ENCODE measurements at regions not wholly inside any gene's neighbourhood (a gene's known extent, or its start where the extent isn't known, plus 50 kb on each side); places are given as distances from the start of the nearest gene placed in this dataset.

GRCh38 chr2:425243-425642, 137.4 kb upstream of the ALKAL2 start:
- TF ChIP-seq, protein P1, sequence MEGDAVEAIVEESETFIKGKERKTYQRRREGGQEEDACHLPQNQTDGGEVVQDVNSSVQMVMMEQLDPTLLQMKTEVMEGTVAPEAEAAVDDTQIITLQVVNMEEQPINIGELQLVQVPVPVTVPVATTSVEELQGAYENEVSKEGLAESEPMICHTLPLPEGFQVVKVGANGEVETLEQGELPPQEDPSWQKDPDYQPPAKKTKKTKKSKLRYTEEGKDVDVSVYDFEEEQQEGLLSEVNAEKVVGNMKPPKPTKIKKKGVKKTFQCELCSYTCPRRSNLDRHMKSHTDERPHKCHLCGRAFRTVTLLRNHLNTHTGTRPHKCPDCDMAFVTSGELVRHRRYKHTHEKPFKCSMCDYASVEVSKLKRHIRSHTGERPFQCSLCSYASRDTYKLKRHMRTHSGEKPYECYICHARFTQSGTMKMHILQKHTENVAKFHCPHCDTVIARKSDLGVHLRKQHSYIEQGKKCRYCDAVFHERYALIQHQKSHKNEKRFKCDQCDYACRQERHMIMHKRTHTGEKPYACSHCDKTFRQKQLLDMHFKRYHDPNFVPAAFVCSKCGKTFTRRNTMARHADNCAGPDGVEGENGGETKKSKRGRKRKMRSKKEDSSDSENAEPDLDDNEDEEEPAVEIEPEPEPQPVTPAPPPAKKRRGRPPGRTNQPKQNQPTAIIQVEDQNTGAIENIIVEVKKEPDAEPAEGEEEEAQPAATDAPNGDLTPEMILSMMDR (conservative IDR thresholded peaks at IDR 0.05; ENCODE audit: low read depth, low read length) = no peak
- DNase-seq (ENCODE audit: low read depth) = no peak
- H3K4me3 ChIP-seq (ENCODE audit: low read depth, low read length) = no peak overlapping the region

- TF ChIP-seq, protein P1 (conservative IDR thresholded peaks at IDR 0.05; ENCODE audit: low read depth, low read length) = no peak
- no peak overlapping the region for H3K4me3 ChIP-seq (ENCODE audit: low read depth, low read length)
- peak; percentile 71 for DNase-seq (ENCODE audit: low read depth)
These were observed 136.6 kb upstream of the ALKAL2 start for GRCh38 chr2:424306-425171.

DNA sequence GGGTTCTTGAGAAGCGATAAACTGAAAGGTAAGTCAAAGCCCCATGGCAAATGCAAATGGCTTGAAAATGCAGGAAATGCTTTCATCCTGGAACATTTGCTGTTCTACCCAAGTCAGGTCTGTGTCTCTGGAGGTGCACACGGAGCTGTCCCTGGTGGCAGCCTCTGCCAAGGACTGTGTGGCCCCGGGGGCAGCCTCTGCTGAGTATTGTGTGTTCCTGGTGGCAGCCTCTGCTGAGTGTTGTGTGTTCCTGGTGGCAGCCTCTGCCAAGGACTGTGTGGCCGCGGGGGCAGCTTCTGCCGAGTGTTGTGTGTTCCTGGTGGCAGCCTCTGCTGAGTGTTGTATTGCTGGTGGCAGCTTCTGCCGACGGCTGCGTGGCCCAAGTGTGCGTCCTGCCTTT, 135.6 kb upstream of the ALKAL2 start:
- no peak overlapping the region for H3K4me3 ChIP-seq (ENCODE audit: low read depth, low read length)
- TF ChIP-seq, protein P1 (conservative IDR thresholded peaks at IDR 0.05; ENCODE audit: low read depth, low read length) = no peak
- no peak for DNase-seq (ENCODE audit: low read depth)

- TF ChIP-seq, protein P1 (conservative IDR thresholded peaks at IDR 0.05; ENCODE audit: low read depth, low read length) = no peak
- no peak for DNase-seq (ENCODE audit: low read depth)
These were observed 135.0 kb upstream of the ALKAL2 start for GRCh38 chr2:422676-423435.

DNA sequence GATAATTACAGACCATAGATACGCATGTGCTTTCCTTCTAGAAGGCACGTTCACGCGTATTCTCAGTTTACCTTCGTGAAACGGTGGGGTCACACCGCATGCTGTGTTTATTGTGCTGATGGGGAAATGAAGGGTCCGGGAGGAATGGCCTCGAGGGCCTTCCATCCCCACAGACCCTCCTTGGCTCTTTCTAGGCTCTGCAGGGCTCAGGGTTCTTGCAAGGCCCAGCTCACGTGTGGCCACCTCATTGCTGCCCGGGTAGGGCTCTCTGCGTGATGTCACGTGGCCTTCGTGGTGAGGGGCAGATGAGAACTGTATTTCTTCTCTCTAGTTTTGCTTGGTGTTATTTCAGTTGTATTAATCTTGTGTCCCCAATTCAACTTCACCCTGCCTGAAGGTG, 133.5 kb upstream of the ALKAL2 start:
- no peak for DNase-seq (ENCODE audit: low read depth)
- TF ChIP-seq, protein P1 (conservative IDR thresholded peaks at IDR 0.05; ENCODE audit: low read depth, low read length) = no peak
- no peak overlapping the region for H3K4me3 ChIP-seq (ENCODE audit: low read depth, low read length)

More at GRCh38 chr2:422676-423435, 135.0 kb upstream of the ALKAL2 start:
- no peak overlapping the region for H3K4me3 ChIP-seq (ENCODE audit: low read depth, low read length)

- H3K4me3 ChIP-seq (ENCODE audit: low read depth, low read length) = no peak overlapping the region
- DNase-seq (ENCODE audit: low read depth) = no peak
- TF ChIP-seq, protein P1 (conservative IDR thresholded peaks at IDR 0.05; ENCODE audit: low read depth, low read length) = no peak
These were observed 131.9 kb upstream of the ALKAL2 start for GRCh38 chr2:419687-420317.

Measured in choroid plexus epithelial cell (primary cell).